Lung (tissue), 11 donors: ENCODE measurements at regions not wholly inside any gene's neighbourhood (a gene's known extent, or its start where the extent isn't known, plus 50 kb on each side); places are given as distances from the start of the nearest gene placed in this dataset.

Experiments
- ATAC-seq: fragments of 200-7000 bp; cut with Tn5 transposase; one replicate; pipeline ENCODE4 v1.9.1; 2020; ENCODE audit warnings: moderate number of reproducible peaks; ENCODE audit not compliant: insufficient read depth, low FRiP score
- DNase-seq, 3 donors: peaks; one replicate each; pipeline ENCODE4 v3.0.0-alpha.2; 2013 to 2017
- H3K27ac ChIP-seq, 2 donors: one replicate each; pipeline ENCODE4 v1.5.1; 2013; ENCODE audit warnings: mild to moderate bottlenecking in 2 of 2, moderate library complexity in 2 of 2, control low read depth in 1 of 2, inconsistent platforms in 1 of 2, low read depth in 1 of 2, low read length in 1 of 2
- H3K27me3 ChIP-seq, 3 donors: one replicate each; pipeline ENCODE4 v1.5.1; 2013; ENCODE audit warnings: low read length in 2 of 3; ENCODE audit not compliant: control insufficient read depth in 3 of 3, insufficient read depth in 3 of 3
- H3K36me3 ChIP-seq, 4 donors: one replicate each; pipeline ENCODE4 v1.5.1; 2013; ENCODE audit warnings: low read length in 4 of 4, mild to moderate bottlenecking in 1 of 4, moderate library complexity in 1 of 4; ENCODE audit not compliant: control insufficient read depth in 4 of 4, insufficient read depth in 4 of 4
- H3K4me1 ChIP-seq, 5 donors: one replicate each; pipeline ENCODE4 v1.5.1; 2013; ENCODE audit warnings: low read length in 5 of 5, mild to moderate bottlenecking in 2 of 5, moderate library complexity in 1 of 5; ENCODE audit not compliant: control insufficient read depth in 5 of 5, insufficient read depth in 5 of 5
- H3K4me3 ChIP-seq: one replicate; pipeline ENCODE4 v1.5.1; 2013; ENCODE audit warnings: mild to moderate bottlenecking, control low read depth, moderate library complexity
- H3K9ac ChIP-seq, 2 donors: one replicate each; pipeline ENCODE4 v1.5.1; 2013; ENCODE audit warnings: low read length in 2 of 2, control low read depth in 1 of 2; ENCODE audit not compliant: insufficient read depth in 1 of 2
- H3K9me3 ChIP-seq, 4 donors: one replicate each; pipeline ENCODE4 v1.5.1; 2013; ENCODE audit warnings: low read length in 3 of 4, mild to moderate bottlenecking in 1 of 4, moderate library complexity in 1 of 4; ENCODE audit not compliant: control insufficient read depth in 4 of 4, insufficient read depth in 3 of 4
- CTCF ChIP-seq: IDR thresholded peaks from 2 replicates; pipeline ENCODE4 v1.5.1; 2012; ENCODE audit warnings: mild to moderate bottlenecking; ENCODE audit errors: control extremely low read depth, extremely low read depth
- WGBS, 2 donors: extraction: QIAGEN DNeasy Blood & Tissue Kit; methylation state at CpG; one replicate each; pipeline ENCODE4 v1.1.7; 2013; 5-methylcytosine and 5-hydroxymethylcytosine counted together
- donor health status: control.
- donor health status: control.
- donor health status: Bipolar disorder and iron deficiency.
- donor health status: healthy.
- donor health status: DM: yes; HTN: yes; CAD: no.

GRCh38 chr6:141028791-141029280 lies 1103.9 kb upstream of the GJE1 start:
- ATAC-seq (no peak), DNase-seq (no peak)
- Histone ChIP-seq H3K27me3 (no peaks in the 10 kb centered on the region), H3K4me1 (no peaks in the 10 kb centered on the region), H3K27ac (no peak overlapping the region), H3K9me3 (no peaks in the 10 kb centered on the region), H3K9ac (no peak overlapping the region), H3K36me3 (no peaks in the 10 kb centered on the region), H3K4me3 (no peak overlapping the region)
- TF ChIP-seq CTCF, result no peak
- 36 to 41% methylated on average over 2 of the region's 2 CpGs for WGBS, 2 donors

GRCh38 chr6:141026504-141026903 lies 1106.2 kb upstream of the GJE1 start:
- no peaks in the 10 kb centered on the region for H3K27me3 ChIP-seq
- no peaks in the 10 kb centered on the region for H3K36me3 ChIP-seq
- H3K9ac ChIP-seq, result no peak overlapping the region
- WGBS, 2 donors, result 62 to 71% methylated on average over 1 of the region's 1 CpG
- no peak overlapping the region for H3K4me3 ChIP-seq
- no peaks in the 10 kb centered on the region for H3K9me3 ChIP-seq
- no peaks in the 10 kb centered on the region for H3K4me1 ChIP-seq
- H3K27ac ChIP-seq, result no peak overlapping the region
- TF ChIP-seq CTCF, result no peak
- ATAC-seq, result no peak
- DNase-seq, result peak in 1 of 3 donors; percentile 27

- H3K27ac ChIP-seq, result no peak overlapping the region
- DNase-seq (no peak), ATAC-seq (no peak)
- H3K9me3 ChIP-seq, result no peaks in the 10 kb centered on the region
- no peak for TF ChIP-seq CTCF
- WGBS, 2 donors, result 79 to 90% methylated on average over 2 of the region's 2 CpGs
- H3K27me3 ChIP-seq, result no peaks in the 10 kb centered on the region
- no peak overlapping the region for H3K9ac ChIP-seq
- H3K4me3 ChIP-seq, result no peak overlapping the region
- no peaks in the 10 kb centered on the region for H3K36me3 ChIP-seq
- no peaks in the 10 kb centered on the region for H3K4me1 ChIP-seq
Observed at GRCh38 chr6:141024526-141024925, 1108.2 kb upstream of the GJE1 start.

GRCh38 chr6:141017941-141018340 lies 1114.8 kb upstream of the GJE1 start:
- Histone ChIP-seq H3K27ac (no peak overlapping the region), H3K27me3 (no peaks in the 10 kb centered on the region), H3K36me3 (no peaks in the 10 kb centered on the region), H3K9me3 (no peaks in the 10 kb centered on the region), H3K4me1 (no peaks in the 10 kb centered on the region), H3K4me3 (no peak overlapping the region), H3K9ac (no peak overlapping the region)
- DNase-seq (no peak), ATAC-seq (no peak)
- no peak for TF ChIP-seq CTCF
- WGBS, 2 donors, result 77 to 86% methylated on average over 5 of the region's 5 CpGs
